ENCODE measurements at regions not wholly inside any gene's neighbourhood (a gene's known extent, or its start where the extent isn't known, plus 50 kb on each side); places are given as distances from the start of the nearest gene placed in this dataset.

- TF ChIP-seq CTCF (IDR thresholded peaks at IDR 0.05) (no peak), ZFX (IDR thresholded peaks at IDR 0.05; ENCODE audit: borderline replicate concordance) (no peak)
Observed at GRCh38 chr1:194709439-194709838, 1523.0 kb upstream of the B3GALT2 start.

Data from 22Rv1 (cell line).